HL-60 (cell line): ENCODE measurements at regions not wholly inside any gene's neighbourhood (a gene's known extent, or its start where the extent isn't known, plus 50 kb on each side); places are given as distances from the start of the nearest gene placed in this dataset.

Source experiments
- DNase-seq, 2 experiments: peaks; one replicate each; pipeline ENCODE4 v3.0.0-alpha.2; 2010 to 2020; ENCODE audit warnings: low read depth in 1 of 2, low spot score in 1 of 2
- H3K27ac ChIP-seq: fragments of 250-450 bp; sonication (Bioruptor Pico); replicated peaks from 2 replicates; pipeline ENCODE4 v1.5.1; 2020; ENCODE audit warnings: mild to moderate bottlenecking, moderate library complexity
- H3K27me3 ChIP-seq: fragments of 250-450 bp; sonication (Bioruptor Pico); 2 replicates; pipeline ENCODE4 v1.5.1; 2021; ENCODE audit warnings: mild to moderate bottlenecking, moderate library complexity; ENCODE audit not compliant: insufficient read depth, poor library complexity, severe bottlenecking
- H3K4me3 ChIP-seq: replicated peaks from 2 replicates; pipeline ENCODE4 v1.5.1; 2011; ENCODE audit warnings: mild to moderate bottlenecking, control low read depth, low read length; ENCODE audit not compliant: insufficient read depth
- CTCF ChIP-seq: IDR thresholded peaks from one replicate; pipeline ENCODE4 v1.5.1; 2011; ENCODE audit warnings: low read length, control low read depth, inconsistent platforms; ENCODE audit not compliant: insufficient read depth
- GABPA ChIP-seq: IDR thresholded peaks from 2 replicates; pipeline ENCODE4 v1.6.1; 2012; ENCODE audit warnings: low read depth
- POLR2AphosphoS5 ChIP-seq: IDR thresholded peaks from 2 replicates; pipeline ENCODE4 v1.6.1; 2012; ENCODE audit warnings: low read depth
- REST ChIP-seq: IDR thresholded peaks from 2 replicates; pipeline ENCODE4 v1.6.1; 2012; ENCODE audit warnings: low read depth; ENCODE audit not compliant: insufficient replicate concordance
- SPI1 ChIP-seq: IDR thresholded peaks from 2 replicates; pipeline ENCODE4 v1.6.1; 2012; ENCODE audit warnings: low read depth, mild to moderate bottlenecking, borderline replicate concordance

- TF ChIP-seq SPI1 = no peak
- no peak for TF ChIP-seq CTCF
- Histone ChIP-seq H3K4me3 (no peak overlapping the region), H3K27me3 (no peaks in the 10 kb centered on the region), H3K27ac (no peak overlapping the region)
- no peak for DNase-seq
Observed at GRCh38 chr3:111143-112069, 85.2 kb upstream of the CHL1 start.

GRCh38 chr3:112773-113172 is 83.8 kb upstream of the CHL1 start:
- no peak for TF ChIP-seq SPI1
- no peak for TF ChIP-seq GABPA
- no peak for TF ChIP-seq CTCF
- no peak for TF ChIP-seq POLR2AphosphoS5
- TF ChIP-seq REST = no peak
- Histone ChIP-seq H3K27ac (no peak overlapping the region), H3K27me3 (no peaks in the 10 kb centered on the region), H3K4me3 (no peak overlapping the region)
- no peak for DNase-seq

GRCh38 chr3:118666-119065 is 77.9 kb upstream of the CHL1 start:
- no peak for TF ChIP-seq POLR2AphosphoS5
- TF ChIP-seq SPI1 = no peak
- no peak for TF ChIP-seq CTCF
- no peak for TF ChIP-seq REST
- TF ChIP-seq GABPA = no peak
- no peak overlapping the region for H3K4me3 ChIP-seq
- no peaks in the 10 kb centered on the region for H3K27me3 ChIP-seq
- DNase-seq = no peak
- no peak overlapping the region for H3K27ac ChIP-seq

- DNase-seq = no peak
- TF ChIP-seq GABPA (no peak), CTCF (no peak), POLR2AphosphoS5 (no peak), SPI1 (no peak), REST (no peak)
- H3K27me3 ChIP-seq = no peaks in the 10 kb centered on the region
- no peak overlapping the region for H3K27ac ChIP-seq
- H3K4me3 ChIP-seq = no peak overlapping the region
Observed at GRCh38 chr3:123341-123740, 73.2 kb upstream of the CHL1 start.
